Panc1 (cell line): ENCODE measurements at regions not wholly inside any gene's neighbourhood (a gene's known extent, or its start where the extent isn't known, plus 50 kb on each side); places are given as distances from the start of the nearest gene placed in this dataset.

Experiments used
- ATAC-seq: fragments of 200-7000 bp; cut with Tn5 transposase; 2 replicates; pipeline ENCODE4 v1.9.1; 2020; ENCODE audit warnings: mild to moderate bottlenecking, moderate library complexity
- BruUV-seq: library from RNA; stranded (reverse); fragments of 400-500 nt; replicated peaks from 2 replicates; lab custom pipeline; 2021; lab: Mats Ljungman, UMichigan
- CTCF ChIA-PET: fragments of 300-600 bp; sonication (Branson Sonifier 250); formaldehyde crosslinking; loops from one replicate; lab custom pipeline; 2022; ENCODE audit warnings: antibody characterized with exemption; lab: Charles Lee
- POLR2A ChIA-PET: fragments of 300-600 bp; sonication (Branson Sonifier 250); formaldehyde crosslinking; loops from one replicate; lab custom pipeline; 2022; ENCODE audit warnings: antibody characterized with exemption; lab: Charles Lee
- DNase-seq: peaks from one replicate; pipeline ENCODE4 v3.0.0-alpha.2; 2010; ENCODE audit warnings: low read depth, low spot score
- H3K27ac ChIP-seq: 2 replicates; pipeline ENCODE4 v1.5.1; 2011; ENCODE audit warnings: mild to moderate bottlenecking, low read length, inconsistent platforms
- H3K27me3 ChIP-seq: fragments of 200-500 bp; sonication (Bioruptor generic); 2 replicates; pipeline ENCODE4 v1.6.0; 2014; ENCODE audit warnings: low read length, inconsistent platforms; ENCODE audit not compliant: control insufficient read depth, insufficient read depth
- H3K36me3 ChIP-seq: fragments of 200-500 bp; sonication (Bioruptor generic); 2 replicates; pipeline ENCODE4 v1.5.1; 2014; ENCODE audit warnings: inconsistent platforms, mild to moderate bottlenecking, low read length, moderate library complexity; ENCODE audit not compliant: control insufficient read depth, insufficient read depth
- H3K4me1 ChIP-seq: 2 replicates; pipeline ENCODE4 v1.5.1; 2011; ENCODE audit warnings: inconsistent platforms, mild to moderate bottlenecking, low read length, moderate library complexity; ENCODE audit not compliant: control insufficient read depth, insufficient read depth
- H3K4me3 ChIP-seq, 2 experiments: 2 replicates each; pipeline ENCODE4 v1.5.1; 2011 to 2012; ENCODE audit warnings: low read depth in 2 of 2, low read length in 2 of 2, mild to moderate bottlenecking in 2 of 2, inconsistent platforms in 1 of 2, moderate library complexity in 1 of 2
- H3K9me3 ChIP-seq: fragments of 200-500 bp; sonication (Bioruptor generic); 2 replicates; pipeline ENCODE4 v1.5.1; 2014; ENCODE audit warnings: low read depth, mild to moderate bottlenecking, inconsistent platforms, low read length, moderate library complexity; ENCODE audit not compliant: control insufficient read depth, insufficient read depth
- CTCF ChIP-seq: fragments of 450-650 bp; IDR thresholded peaks from 2 replicates; pipeline ENCODE4 v1.5.1; 2017; ENCODE audit warnings: mild to moderate bottlenecking
- POLR2AphosphoS5 ChIP-seq: IDR thresholded peaks from 2 replicates; pipeline ENCODE4 v1.6.1; 2012; ENCODE audit warnings: mild to moderate bottlenecking, low read depth, low read length, moderate library complexity
- REST ChIP-seq, 2 experiments: IDR thresholded peaks; 2 replicates each; pipeline ENCODE4 v1.6.1; 2011 to 2012; ENCODE audit warnings: low read depth in 2 of 2, control low read depth in 1 of 2, low read length in 1 of 2, mild to moderate bottlenecking in 1 of 2, moderate library complexity in 1 of 2; ENCODE audit not compliant: insufficient read depth in 1 of 2
- SIN3A ChIP-seq: IDR thresholded peaks from 2 replicates; pipeline ENCODE4 v1.6.1; 2012; ENCODE audit warnings: low read depth, mild to moderate bottlenecking, low read length, moderate library complexity, borderline replicate concordance; ENCODE audit not compliant: insufficient read depth
- TCF7L2 ChIP-seq: IDR thresholded peaks from 2 replicates; pipeline ENCODE4 v1.6.1; 2011; ENCODE audit warnings: mild to moderate bottlenecking, low read depth, low read length, inconsistent platforms
- in situ Hi-C: cut with HindIII; loops from 2 replicates; pipeline ENCODE4 v1.10.0; 2016; ENCODE audit warnings: low sequenced_read_pairs, low pct_unique_long_range_greater_than_20kb
- intact Hi-C: fragments of 100-400 bp; cut with micrococcal nuclease; formaldehyde crosslinking; loops from one replicate; pipeline ENCODE4 v1.10.0; 2022; ENCODE audit not compliant: unreplicated experiment

- ATAC-seq = no peak
- no peak overlapping the region for H3K4me3 ChIP-seq
- POLR2A ChIA-PET = no interaction called here
- no peak overlapping the region for H3K27ac ChIP-seq
- CTCF ChIA-PET = no interaction called here
- DNase-seq = no peak
- TF ChIP-seq CTCF = no peak
- TF ChIP-seq TCF7L2 = no peak
- no peak for TF ChIP-seq REST (IDR thresholded peaks at IDR 0.05; ENCODE audit: insufficient read depth in 1 of 2, low read depth in 2 of 2, low read length in 1 of 2)
- TF ChIP-seq SIN3A = no peak
- TF ChIP-seq POLR2AphosphoS5 = no peak
- H3K9me3 ChIP-seq = no peaks in the 10 kb centered on the region
- BruUV-seq = no TSS peak
- no peaks in the 10 kb centered on the region for H3K36me3 ChIP-seq
- H3K27me3 ChIP-seq = no peaks in the 10 kb centered on the region
- in situ Hi-C loops = no loop called here
- intact Hi-C loops = no loop called here
- 0 out of 2 replicates have a peak, but pooled peaks cover 3% of the 10 kb centered on the region for H3K4me1 ChIP-seq
Measured at GRCh38 chr6:93139408-93140081, 279.8 kb downstream of the EPHA7 start.

GRCh38 chr6:93136111-93136510 lies 283.2 kb downstream of the EPHA7 start:
- H3K9me3 ChIP-seq = no peaks in the 10 kb centered on the region
- no TSS peak for BruUV-seq
- DNase-seq = no peak
- no peaks in the 10 kb centered on the region for H3K4me1 ChIP-seq
- intact Hi-C loops (no loop called here), in situ Hi-C loops (no loop called here)
- H3K27me3 ChIP-seq = no peaks in the 10 kb centered on the region
- no peak overlapping the region for H3K27ac ChIP-seq
- ATAC-seq = no peak
- CTCF ChIA-PET = no interaction called here
- no peak overlapping the region for H3K4me3 ChIP-seq
- no peak for TF ChIP-seq SIN3A
- no peak for TF ChIP-seq TCF7L2
- TF ChIP-seq REST (IDR thresholded peaks at IDR 0.05; ENCODE audit: insufficient read depth in 1 of 2, low read depth in 2 of 2, low read length in 1 of 2) = no peak
- TF ChIP-seq POLR2AphosphoS5 = no peak
- no peak for TF ChIP-seq CTCF
- H3K36me3 ChIP-seq = no peaks in the 10 kb centered on the region
- POLR2A ChIA-PET = no interaction called here
